HEK293 (cell line): ENCODE measurements at regions not wholly inside any gene's neighbourhood (a gene's known extent, or its start where the extent isn't known, plus 50 kb on each side); places are given as distances from the start of the nearest gene placed in this dataset.
A peak's percentile ranks its signal among the peaks of the same experiment; 100 is the strongest.

Experiments
- KLF1 ChIP-seq: fragments of 450-650 bp; formaldehyde crosslinking; IDR thresholded peaks from 2 replicates; pipeline ENCODE4 v1.5.1; 2016; ENCODE audit warnings: missing biosample characterization, missing genetic modification characterization
- KLF16 ChIP-seq: fragments of 450-650 bp; formaldehyde crosslinking; IDR thresholded peaks from 2 replicates; pipeline ENCODE4 v1.5.1; 2017; ENCODE audit warnings: missing biosample characterization, missing genetic modification characterization
- PRDM1 ChIP-seq: fragments of 450-650 bp; formaldehyde crosslinking; IDR thresholded peaks from 2 replicates; pipeline ENCODE4; 2016; ENCODE audit warnings: missing biosample characterization, missing genetic modification characterization
- SP2 ChIP-seq: fragments of 450-650 bp; formaldehyde crosslinking; IDR thresholded peaks from 2 replicates; pipeline ENCODE4 v1.5.1; 2016; ENCODE audit warnings: missing biosample characterization, missing genetic modification characterization
- TRIM28 ChIP-seq: IDR thresholded peaks from 2 replicates; pipeline ENCODE4 v1.6.1; 2011; ENCODE audit warnings: low read length, control low read depth, borderline replicate concordance
- ZBTB1 ChIP-seq: fragments of 450-650 bp; formaldehyde crosslinking; IDR thresholded peaks from 2 replicates; pipeline ENCODE4 v1.5.1; 2016; ENCODE audit warnings: missing biosample characterization, missing genetic modification characterization
- ZIC2 ChIP-seq: fragments of 450-650 bp; formaldehyde crosslinking; IDR thresholded peaks from 2 replicates; pipeline ENCODE4 v1.5.1; 2016; ENCODE audit warnings: missing biosample characterization, missing genetic modification characterization
- ZNF112 ChIP-seq: fragments of 450-650 bp; formaldehyde crosslinking; IDR thresholded peaks from 2 replicates; pipeline ENCODE4 v1.5.0; 2017; ENCODE audit warnings: missing biosample characterization, missing genetic modification characterization
- ZNF140 ChIP-seq: fragments of 450-650 bp; formaldehyde crosslinking; IDR thresholded peaks from 2 replicates; pipeline ENCODE4 v1.5.1; 2016; ENCODE audit warnings: missing biosample characterization, missing genetic modification characterization
- ZNF266 ChIP-seq: fragments of 450-650 bp; formaldehyde crosslinking; IDR thresholded peaks from 2 replicates; pipeline ENCODE4 v1.5.1; 2016; ENCODE audit warnings: missing biosample characterization, missing genetic modification characterization, low read depth
- ZNF292 ChIP-seq: fragments of 450-650 bp; formaldehyde crosslinking; IDR thresholded peaks from 2 replicates; pipeline ENCODE4 v1.5.1; 2016; ENCODE audit warnings: low read depth, missing biosample characterization, missing genetic modification characterization, borderline replicate concordance
- ZNF354C ChIP-seq: fragments of 450-650 bp; formaldehyde crosslinking; IDR thresholded peaks from 2 replicates; pipeline ENCODE4 v1.5.1; 2016; ENCODE audit warnings: missing biosample characterization, missing genetic modification characterization, low read depth, borderline replicate concordance
- ZNF37A ChIP-seq: fragments of 450-650 bp; IDR thresholded peaks from 2 replicates; pipeline ENCODE4 v1.5.1; 2018; ENCODE audit warnings: missing biosample characterization, missing genetic modification characterization
- ZNF501 ChIP-seq: fragments of 450-650 bp; formaldehyde crosslinking; IDR thresholded peaks from 2 replicates; pipeline ENCODE4 v1.5.1; 2016; ENCODE audit warnings: missing biosample characterization, missing genetic modification characterization
- ZNF548 ChIP-seq: fragments of 450-650 bp; formaldehyde crosslinking; IDR thresholded peaks from 2 replicates; pipeline ENCODE4 v1.5.1; 2016; ENCODE audit warnings: missing biosample characterization, missing genetic modification characterization
- ZNF560 ChIP-seq: fragments of 450-650 bp; formaldehyde crosslinking; IDR thresholded peaks from 2 replicates; pipeline ENCODE4 v1.5.1; 2017; ENCODE audit warnings: missing biosample characterization, missing genetic modification characterization, borderline replicate concordance
- ZNF561 ChIP-seq: fragments of 450-650 bp; IDR thresholded peaks from 2 replicates; pipeline ENCODE4 v1.5.1; 2018; ENCODE audit warnings: missing biosample characterization, missing genetic modification characterization, borderline replicate concordance
- ZNF600 ChIP-seq: fragments of 450-650 bp; formaldehyde crosslinking; IDR thresholded peaks from 2 replicates; pipeline ENCODE4 v1.5.1; 2016; ENCODE audit warnings: missing biosample characterization, missing genetic modification characterization
- ZNF629 ChIP-seq: fragments of 450-650 bp; formaldehyde crosslinking; IDR thresholded peaks from 2 replicates; pipeline ENCODE4 v1.5.1; 2017; ENCODE audit warnings: missing biosample characterization, missing genetic modification characterization
- TF ChIP-seq, protein P1 (sequence below): fragments of 450-650 bp; formaldehyde crosslinking; IDR thresholded peaks from 2 replicates; pipeline ENCODE4 v1.5.1; 2017; ENCODE audit warnings: missing biosample characterization, missing genetic modification characterization
- TF ChIP-seq, protein P2 (sequence below): fragments of 450-650 bp; formaldehyde crosslinking; IDR thresholded peaks from 2 replicates; pipeline ENCODE4 v1.5.1; 2016; ENCODE audit warnings: missing biosample characterization, missing genetic modification characterization
- TF ChIP-seq, protein P3 (sequence below): fragments of 450-650 bp; formaldehyde crosslinking; IDR thresholded peaks from 2 replicates; pipeline ENCODE4 v1.5.0; 2017; ENCODE audit warnings: missing biosample characterization, missing genetic modification characterization, borderline replicate concordance
- TF ChIP-seq, protein P4 (sequence below): fragments of 450-650 bp; formaldehyde crosslinking; IDR thresholded peaks from 2 replicates; pipeline ENCODE4 v1.5.1; 2016; ENCODE audit warnings: missing biosample characterization, missing genetic modification characterization, low read depth
- TF ChIP-seq, protein P5 (sequence below): fragments of 450-650 bp; formaldehyde crosslinking; IDR thresholded peaks from 2 replicates; pipeline ENCODE4 v1.5.1; 2016; ENCODE audit warnings: missing biosample characterization, missing genetic modification characterization
- TF ChIP-seq, protein P6 (sequence below): fragments of 450-650 bp; formaldehyde crosslinking; IDR thresholded peaks from 2 replicates; pipeline ENCODE4 v1.5.1; 2016; ENCODE audit warnings: missing biosample characterization, missing genetic modification characterization
- TF ChIP-seq, protein P7 (sequence below): fragments of 450-650 bp; formaldehyde crosslinking; IDR thresholded peaks from 2 replicates; pipeline ENCODE4 v1.5.1; 2016; ENCODE audit warnings: missing biosample characterization, missing genetic modification characterization

DNA sequence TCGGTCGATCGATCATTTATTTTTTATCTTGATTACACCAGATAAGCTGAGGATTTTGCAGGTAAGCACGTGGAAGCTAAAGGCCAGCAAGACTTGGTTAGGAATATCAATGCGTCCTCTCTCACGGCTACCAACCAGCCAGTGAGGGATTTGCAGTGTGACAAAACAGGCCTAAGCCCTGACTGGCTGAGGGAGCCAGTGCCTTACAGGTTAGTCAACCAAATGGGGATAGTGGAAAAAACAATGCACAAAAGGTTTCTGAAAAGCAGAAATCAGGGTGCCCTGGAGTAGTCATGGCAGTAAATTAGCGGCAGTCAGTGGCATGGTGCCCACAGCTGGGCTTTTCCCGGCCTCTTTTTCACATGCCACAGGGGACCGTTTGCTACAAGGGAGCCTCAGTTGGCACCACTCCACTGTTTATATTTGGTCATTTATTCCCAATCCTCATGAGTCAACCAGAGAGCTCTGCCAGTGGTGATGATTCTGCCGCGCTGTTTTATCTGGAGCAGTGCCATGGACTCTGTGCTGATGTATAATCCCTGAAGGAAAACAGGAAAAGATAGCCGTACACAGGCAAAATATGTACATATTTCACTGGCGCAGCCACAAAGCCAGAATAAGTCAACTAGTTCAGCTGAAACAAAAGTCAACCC, 167.6 kb downstream of the RHOU start (continued):
- TF ChIP-seq, protein P1, sequence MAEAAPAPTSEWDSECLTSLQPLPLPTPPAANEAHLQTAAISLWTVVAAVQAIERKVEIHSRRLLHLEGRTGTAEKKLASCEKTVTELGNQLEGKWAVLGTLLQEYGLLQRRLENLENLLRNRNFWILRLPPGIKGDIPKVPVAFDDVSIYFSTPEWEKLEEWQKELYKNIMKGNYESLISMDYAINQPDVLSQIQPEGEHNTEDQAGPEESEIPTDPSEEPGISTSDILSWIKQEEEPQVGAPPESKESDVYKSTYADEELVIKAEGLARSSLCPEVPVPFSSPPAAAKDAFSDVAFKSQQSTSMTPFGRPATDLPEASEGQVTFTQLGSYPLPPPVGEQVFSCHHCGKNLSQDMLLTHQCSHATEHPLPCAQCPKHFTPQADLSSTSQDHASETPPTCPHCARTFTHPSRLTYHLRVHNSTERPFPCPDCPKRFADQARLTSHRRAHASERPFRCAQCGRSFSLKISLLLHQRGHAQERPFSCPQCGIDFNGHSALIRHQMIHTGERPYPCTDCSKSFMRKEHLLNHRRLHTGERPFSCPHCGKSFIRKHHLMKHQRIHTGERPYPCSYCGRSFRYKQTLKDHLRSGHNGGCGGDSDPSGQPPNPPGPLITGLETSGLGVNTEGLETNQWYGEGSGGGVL (tag by site-specific recombination), result peak; percentile 61
- TF ChIP-seq SP2 (tag by site-specific recombination), result no peak
- TF ChIP-seq ZNF266 (tag by site-specific recombination), result no peak
- no peak for TF ChIP-seq ZNF140 (tag by site-specific recombination)
- peak; percentile 80 for TF ChIP-seq KLF1 (tag by site-specific recombination)
- peak; percentile 97 for TF ChIP-seq ZNF629 (tag by site-specific recombination)
- peak; percentile 99 for TF ChIP-seq ZNF561 (tag by site-specific recombination)
- TF ChIP-seq ZNF112 (tag by site-specific recombination), result no peak
- no peak; the same call in 1 of the 2 replicates for TF ChIP-seq TRIM28
- peak; percentile 80 for TF ChIP-seq KLF16
- TF ChIP-seq ZNF354C (tag by site-specific recombination), result no peak
- peak; percentile 71; the same call in 1 of the 2 replicates for TF ChIP-seq ZNF37A (tag by site-specific recombination)
- no peak for TF ChIP-seq ZNF292 (tag by site-specific recombination)
- TF ChIP-seq ZIC2 (tag by site-specific recombination), result peak; percentile 91
- TF ChIP-seq, protein P2, sequence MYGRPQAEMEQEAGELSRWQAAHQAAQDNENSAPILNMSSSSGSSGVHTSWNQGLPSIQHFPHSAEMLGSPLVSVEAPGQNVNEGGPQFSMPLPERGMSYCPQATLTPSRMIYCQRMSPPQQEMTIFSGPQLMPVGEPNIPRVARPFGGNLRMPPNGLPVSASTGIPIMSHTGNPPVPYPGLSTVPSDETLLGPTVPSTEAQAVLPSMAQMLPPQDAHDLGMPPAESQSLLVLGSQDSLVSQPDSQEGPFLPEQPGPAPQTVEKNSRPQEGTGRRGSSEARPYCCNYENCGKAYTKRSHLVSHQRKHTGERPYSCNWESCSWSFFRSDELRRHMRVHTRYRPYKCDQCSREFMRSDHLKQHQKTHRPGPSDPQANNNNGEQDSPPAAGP (tag by site-specific recombination), result peak; percentile 100
- TF ChIP-seq ZNF560 (tag by site-specific recombination), result no peak
- TF ChIP-seq, protein P3, sequence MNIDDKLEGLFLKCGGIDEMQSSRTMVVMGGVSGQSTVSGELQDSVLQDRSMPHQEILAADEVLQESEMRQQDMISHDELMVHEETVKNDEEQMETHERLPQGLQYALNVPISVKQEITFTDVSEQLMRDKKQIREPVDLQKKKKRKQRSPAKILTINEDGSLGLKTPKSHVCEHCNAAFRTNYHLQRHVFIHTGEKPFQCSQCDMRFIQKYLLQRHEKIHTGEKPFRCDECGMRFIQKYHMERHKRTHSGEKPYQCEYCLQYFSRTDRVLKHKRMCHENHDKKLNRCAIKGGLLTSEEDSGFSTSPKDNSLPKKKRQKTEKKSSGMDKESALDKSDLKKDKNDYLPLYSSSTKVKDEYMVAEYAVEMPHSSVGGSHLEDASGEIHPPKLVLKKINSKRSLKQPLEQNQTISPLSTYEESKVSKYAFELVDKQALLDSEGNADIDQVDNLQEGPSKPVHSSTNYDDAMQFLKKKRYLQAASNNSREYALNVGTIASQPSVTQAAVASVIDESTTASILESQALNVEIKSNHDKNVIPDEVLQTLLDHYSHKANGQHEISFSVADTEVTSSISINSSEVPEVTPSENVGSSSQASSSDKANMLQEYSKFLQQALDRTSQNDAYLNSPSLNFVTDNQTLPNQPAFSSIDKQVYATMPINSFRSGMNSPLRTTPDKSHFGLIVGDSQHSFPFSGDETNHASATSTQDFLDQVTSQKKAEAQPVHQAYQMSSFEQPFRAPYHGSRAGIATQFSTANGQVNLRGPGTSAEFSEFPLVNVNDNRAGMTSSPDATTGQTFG (tag by site-specific recombination), result no peak
- 0 out of 2 replicates have a peak, but pooled peaks have one; percentile 63 for TF ChIP-seq ZNF600 (tag by site-specific recombination)
- TF ChIP-seq, protein P4, sequence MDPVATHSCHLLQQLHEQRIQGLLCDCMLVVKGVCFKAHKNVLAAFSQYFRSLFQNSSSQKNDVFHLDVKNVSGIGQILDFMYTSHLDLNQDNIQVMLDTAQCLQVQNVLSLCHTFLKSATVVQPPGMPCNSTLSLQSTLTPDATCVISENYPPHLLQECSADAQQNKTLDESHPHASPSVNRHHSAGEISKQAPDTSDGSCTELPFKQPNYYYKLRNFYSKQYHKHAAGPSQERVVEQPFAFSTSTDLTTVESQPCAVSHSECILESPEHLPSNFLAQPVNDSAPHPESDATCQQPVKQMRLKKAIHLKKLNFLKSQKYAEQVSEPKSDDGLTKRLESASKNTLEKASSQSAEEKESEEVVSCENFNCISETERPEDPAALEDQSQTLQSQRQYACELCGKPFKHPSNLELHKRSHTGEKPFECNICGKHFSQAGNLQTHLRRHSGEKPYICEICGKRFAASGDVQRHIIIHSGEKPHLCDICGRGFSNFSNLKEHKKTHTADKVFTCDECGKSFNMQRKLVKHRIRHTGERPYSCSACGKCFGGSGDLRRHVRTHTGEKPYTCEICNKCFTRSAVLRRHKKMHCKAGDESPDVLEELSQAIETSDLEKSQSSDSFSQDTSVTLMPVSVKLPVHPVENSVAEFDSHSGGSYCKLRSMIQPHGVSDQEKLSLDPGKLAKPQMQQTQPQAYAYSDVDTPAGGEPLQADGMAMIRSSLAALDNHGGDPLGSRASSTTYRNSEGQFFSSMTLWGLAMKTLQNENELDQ (tag by site-specific recombination), result no peak
- TF ChIP-seq, protein P5, sequence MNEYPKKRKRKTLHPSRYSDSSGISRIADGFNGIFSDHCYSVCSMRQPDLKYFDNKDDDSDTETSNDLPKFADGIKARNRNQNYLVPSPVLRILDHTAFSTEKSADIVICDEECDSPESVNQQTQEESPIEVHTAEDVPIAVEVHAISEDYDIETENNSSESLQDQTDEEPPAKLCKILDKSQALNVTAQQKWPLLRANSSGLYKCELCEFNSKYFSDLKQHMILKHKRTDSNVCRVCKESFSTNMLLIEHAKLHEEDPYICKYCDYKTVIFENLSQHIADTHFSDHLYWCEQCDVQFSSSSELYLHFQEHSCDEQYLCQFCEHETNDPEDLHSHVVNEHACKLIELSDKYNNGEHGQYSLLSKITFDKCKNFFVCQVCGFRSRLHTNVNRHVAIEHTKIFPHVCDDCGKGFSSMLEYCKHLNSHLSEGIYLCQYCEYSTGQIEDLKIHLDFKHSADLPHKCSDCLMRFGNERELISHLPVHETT (tag by site-specific recombination), result peak; percentile 97
- TF ChIP-seq, protein P6, sequence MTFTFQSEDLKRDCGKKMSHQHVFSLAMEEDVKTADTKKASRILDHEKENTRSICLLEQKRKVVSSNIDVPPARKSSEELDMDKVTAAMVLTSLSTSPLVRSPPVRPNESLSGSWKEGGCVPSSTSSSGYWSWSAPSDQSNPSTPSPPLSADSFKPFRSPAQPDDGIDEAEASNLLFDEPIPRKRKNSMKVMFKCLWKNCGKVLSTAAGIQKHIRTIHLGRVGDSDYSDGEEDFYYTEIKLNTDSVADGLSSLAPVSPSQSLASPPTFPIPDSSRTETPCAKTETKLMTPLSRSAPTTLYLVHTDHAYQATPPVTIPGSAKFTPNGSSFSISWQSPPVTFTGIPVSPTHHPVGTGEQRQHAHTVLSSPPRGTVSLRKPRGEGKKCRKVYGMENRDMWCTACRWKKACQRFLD (tag by site-specific recombination), result no peak
- no peak for TF ChIP-seq ZNF548 (tag by site-specific recombination)
- peak; percentile 88; the same call in 1 of the 2 replicates for TF ChIP-seq ZBTB1 (tag by site-specific recombination)
- TF ChIP-seq PRDM1 (tag by site-specific recombination), result no peak
- peak; percentile 88 for TF ChIP-seq ZNF501
- TF ChIP-seq, protein P7, sequence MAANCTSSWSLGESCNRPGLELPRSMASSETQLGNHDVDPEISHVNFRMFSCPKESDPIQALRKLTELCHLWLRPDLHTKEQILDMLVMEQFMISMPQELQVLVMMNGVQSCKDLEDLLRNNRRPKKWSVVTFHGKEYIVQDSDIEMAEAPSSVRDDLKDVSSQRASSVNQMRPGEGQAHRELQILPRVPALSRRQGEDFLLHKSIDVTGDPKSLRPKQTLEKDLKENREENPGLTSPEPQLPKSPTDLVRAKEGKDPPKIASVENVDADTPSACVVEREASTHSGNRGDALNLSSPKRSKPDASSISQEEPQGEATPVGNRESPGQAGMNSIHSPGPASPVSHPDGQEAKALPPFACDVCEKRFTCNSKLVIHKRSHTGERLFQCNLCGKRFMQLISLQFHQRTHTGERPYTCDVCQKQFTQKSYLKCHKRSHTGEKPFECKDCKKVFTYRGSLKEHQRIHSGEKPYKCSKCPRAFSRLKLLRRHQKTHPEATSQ (tag by site-specific recombination), result no peak; the same call in 1 of the 2 replicates
